Chondrocyte (in vitro differentiated cells): ENCODE measurements at regions not wholly inside any gene's neighbourhood (a gene's known extent, or its start where the extent isn't known, plus 50 kb on each side); places are given as distances from the start of the nearest gene placed in this dataset.

Experiments
- DNase-seq: peaks from one replicate; pipeline ENCODE4 v3.0.0; 2021; ENCODE audit warnings: mixed read lengths, low spot score
- H3K27ac Mint-ChIP-seq: one replicate; pipeline ENCODE4 v1.8.0; 2021; ENCODE audit warnings: mild to moderate bottlenecking, moderate library complexity, mixed read lengths; ENCODE audit not compliant: unreplicated experiment
- H3K27me3 Mint-ChIP-seq: 2 replicates; pipeline ENCODE4 v1.8.0; 2021; ENCODE audit warnings: low read depth, mixed read lengths
- H3K36me3 Mint-ChIP-seq: 2 replicates; pipeline ENCODE4 v1.8.0; 2021; ENCODE audit warnings: low read depth, mixed read lengths
- H3K4me1 Mint-ChIP-seq: 2 replicates; pipeline ENCODE4 v1.8.0; 2021; ENCODE audit warnings: low read depth, mild to moderate bottlenecking, mixed read lengths
- H3K4me3 Mint-ChIP-seq: one replicate; pipeline ENCODE4 v1.8.0; 2021; ENCODE audit warnings: mild to moderate bottlenecking, moderate library complexity, mixed read lengths; ENCODE audit not compliant: unreplicated experiment
- H3K9me3 Mint-ChIP-seq: 2 replicates; pipeline ENCODE4 v1.8.0; 2021; ENCODE audit warnings: low read depth, mixed read lengths
- CTCF ChIP-seq: fragments of 200-600 bp; sonication (generic); IDR thresholded peaks from 2 replicates; pipeline ENCODE4 v1.5.0; 2021; ENCODE audit warnings: antibody characterized with exemption, mild to moderate bottlenecking, moderate library complexity

GRCh38 chrX:25527156-25527555, 511.4 kb upstream of the ARX start:
- no peak for DNase-seq
- H3K27me3 Mint-ChIP-seq: peaks cover 5% of the 10 kb centered on the region
- H3K27ac Mint-ChIP-seq: no peak overlapping the region
- no peaks in the 10 kb centered on the region for H3K36me3 Mint-ChIP-seq
- TF ChIP-seq CTCF: no peak
- no peaks in the 10 kb centered on the region for H3K9me3 Mint-ChIP-seq
- no peak overlapping the region for H3K4me3 Mint-ChIP-seq
- peaks cover 3% of the 10 kb centered on the region for H3K4me1 Mint-ChIP-seq

DNA sequence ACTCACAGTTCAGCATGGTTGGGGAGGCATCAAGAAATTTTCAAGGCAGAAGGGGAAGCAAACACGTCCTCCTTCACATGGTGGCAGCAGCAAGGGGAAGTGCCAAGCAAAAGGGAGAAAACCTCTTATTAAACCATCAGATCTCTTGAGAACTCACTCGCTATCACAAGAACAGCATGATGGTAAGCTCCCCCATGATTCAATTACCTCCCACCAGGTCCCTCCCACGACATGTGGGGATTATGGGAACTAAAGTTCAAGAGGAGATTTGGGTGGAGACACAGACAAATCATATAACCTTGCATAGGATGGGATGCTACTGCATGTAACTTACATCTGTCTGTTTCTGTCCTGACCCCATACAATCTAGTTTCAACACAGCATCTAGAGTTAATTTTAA, 511.8 kb upstream of the ARX start:
- peaks cover 5% of the 10 kb centered on the region for H3K27me3 Mint-ChIP-seq
- H3K9me3 Mint-ChIP-seq: no peaks in the 10 kb centered on the region
- no peak for DNase-seq
- TF ChIP-seq CTCF: no peak
- no peak overlapping the region for H3K4me3 Mint-ChIP-seq
- no peak overlapping the region for H3K27ac Mint-ChIP-seq
- peaks cover 3% of the 10 kb centered on the region for H3K4me1 Mint-ChIP-seq
- no peaks in the 10 kb centered on the region for H3K36me3 Mint-ChIP-seq

DNA sequence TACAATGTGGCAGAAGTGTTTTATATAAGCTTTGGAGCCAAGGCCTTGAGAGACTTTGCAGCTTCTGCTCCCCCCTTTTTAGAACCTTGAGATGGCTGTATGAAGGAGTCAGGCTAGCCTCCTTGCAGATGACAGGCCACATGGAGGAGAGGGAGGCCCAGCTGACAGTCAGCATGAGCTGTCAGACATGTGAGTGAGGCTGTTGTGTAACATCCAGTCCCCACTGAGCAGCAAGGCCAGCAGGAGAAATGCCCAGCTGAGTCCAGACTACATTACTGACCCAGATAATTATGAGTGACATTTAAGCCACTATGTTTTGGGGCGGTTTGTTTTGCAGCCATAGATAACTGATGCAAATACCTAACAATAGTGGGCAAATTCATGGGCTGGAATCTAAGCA, 515.3 kb upstream of the ARX start:
- Mint-ChIP-seq H3K27ac (no peak overlapping the region), H3K36me3 (no peaks in the 10 kb centered on the region), H3K4me1 (no peaks in the 10 kb centered on the region), H3K4me3 (no peak overlapping the region), H3K9me3 (peaks cover 7% of the 10 kb centered on the region), H3K27me3 (no peaks in the 10 kb centered on the region)
- DNase-seq: no peak
- no peak for TF ChIP-seq CTCF

- H3K4me3 Mint-ChIP-seq: no peak overlapping the region
- no peaks in the 10 kb centered on the region for H3K4me1 Mint-ChIP-seq
- H3K36me3 Mint-ChIP-seq: no peaks in the 10 kb centered on the region
- H3K27me3 Mint-ChIP-seq: no peaks in the 10 kb centered on the region
- no peak for DNase-seq
- no peak for TF ChIP-seq CTCF
- H3K9me3 Mint-ChIP-seq: peaks cover 7% of the 10 kb centered on the region
- H3K27ac Mint-ChIP-seq: no peak overlapping the region
Observed at GRCh38 chrX:25534091-25534490, 518.3 kb upstream of the ARX start.

DNA sequence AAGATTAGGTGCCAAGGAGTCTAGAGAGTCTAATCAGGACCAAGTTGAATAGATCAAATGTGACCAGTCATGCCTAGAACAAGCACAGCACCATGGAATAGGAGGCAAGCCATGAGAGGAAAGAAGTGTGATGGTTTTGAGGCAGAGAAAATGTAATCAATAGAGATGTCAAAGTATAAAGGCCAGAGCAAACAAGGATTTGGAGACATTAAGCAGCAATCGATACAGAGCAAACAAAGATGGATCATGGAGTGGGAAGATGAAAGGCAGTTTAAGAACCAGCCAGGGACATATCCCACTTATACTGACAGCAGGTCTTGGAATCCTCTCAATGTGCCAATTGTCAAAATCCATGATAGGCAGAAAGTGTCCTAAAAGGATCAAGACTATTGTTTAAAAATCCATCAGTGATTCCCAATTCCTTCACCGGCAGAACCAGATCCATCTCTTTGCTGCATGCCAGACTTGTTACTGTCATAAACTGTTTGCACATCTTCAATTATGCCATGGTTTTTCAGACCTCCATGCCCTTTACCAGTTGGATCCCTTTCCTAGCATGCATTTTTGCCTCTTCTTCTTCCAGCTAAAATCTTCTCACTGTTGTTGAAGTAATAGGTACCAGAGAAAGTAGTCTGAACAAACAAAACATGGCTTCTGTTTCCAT, 520.7 kb upstream of the ARX start:
- no peak for TF ChIP-seq CTCF
- no peak overlapping the region for H3K27ac Mint-ChIP-seq
- H3K4me3 Mint-ChIP-seq: no peak overlapping the region
- peaks cover 7% of the 10 kb centered on the region for H3K9me3 Mint-ChIP-seq
- H3K4me1 Mint-ChIP-seq: no peaks in the 10 kb centered on the region
- no peaks in the 10 kb centered on the region for H3K36me3 Mint-ChIP-seq
- no peaks in the 10 kb centered on the region for H3K27me3 Mint-ChIP-seq
- no peak for DNase-seq
